ENCODE measurements at regions not wholly inside any gene's neighbourhood (a gene's known extent, or its start where the extent isn't known, plus 50 kb on each side); places are given as distances from the start of the nearest gene placed in this dataset.

DNA sequence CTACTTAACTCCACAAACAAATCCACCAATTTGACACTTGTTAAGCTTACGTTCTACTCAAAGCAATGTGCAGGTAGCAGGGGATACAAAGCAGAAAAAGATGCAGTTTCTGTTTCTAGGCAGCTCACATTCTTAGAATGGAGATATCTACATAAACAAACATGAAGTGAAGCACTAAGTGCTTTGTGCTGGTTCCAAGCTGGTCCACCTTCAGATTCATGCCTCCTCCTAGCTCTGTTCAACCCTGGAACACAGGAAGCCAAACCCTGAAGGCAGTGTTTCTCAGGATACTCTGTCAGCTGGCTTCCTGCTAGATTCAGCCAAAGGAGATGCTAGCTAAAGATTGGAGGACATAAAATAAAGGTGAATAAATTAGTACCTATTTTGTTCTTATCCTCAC lies 55.3 kb upstream of the NOL4 start:
- H3K9me3 Mint-ChIP-seq = no peaks in the 10 kb centered on the region
- Histone ChIP-seq H3K27ac (ENCODE audit: low read depth, low read length) (no peak overlapping the region), H3K4me1 (ENCODE audit: control insufficient read depth, insufficient read depth, low read length) (peaks cover 2% of the 10 kb centered on the region), H3K27me3 (ENCODE audit: control insufficient read depth, insufficient read depth, low read length, poor library complexity, severe bottlenecking) (no peaks in the 10 kb centered on the region), H3K9me3 (ENCODE audit: control insufficient read depth, low read length) (no peaks in the 10 kb centered on the region), H3K9ac (ENCODE audit: extremely low read depth, low read length, poor library complexity, severe bottlenecking) (no peak overlapping the region), H3K4me3 (ENCODE audit: low read length) (no peak overlapping the region), H3K36me3 (ENCODE audit: control insufficient read depth, insufficient read depth, low read length) (no peaks in the 10 kb centered on the region)
- H3K27me3 Mint-ChIP-seq (ENCODE audit: insufficient read depth) = no peaks in the 10 kb centered on the region
- DNase-seq = no peak
- WGBS, 2 experiments (ENCODE audit: insufficient coverage in 1 of 2, insufficient read length in 1 of 2) = 86 to 100% methylated on average over 1 of the region's 1 CpG
- H3K36me3 Mint-ChIP-seq (ENCODE audit: low read depth) = no peaks in the 10 kb centered on the region
- peaks cover 5% of the 10 kb centered on the region for H3K4me1 Mint-ChIP-seq
- no peak overlapping the region for H3K27ac Mint-ChIP-seq
- no peak for TF ChIP-seq CTCF (conservative IDR thresholded peaks at IDR 0.05)
- H3K4me3 Mint-ChIP-seq = no peak overlapping the region

GRCh38 chr18:34280653-34281052 lies 55.9 kb upstream of the NOL4 start:
- Histone ChIP-seq H3K4me3 (ENCODE audit: low read length) (no peak overlapping the region), H3K27me3 (ENCODE audit: control insufficient read depth, insufficient read depth, low read length, poor library complexity, severe bottlenecking) (no peaks in the 10 kb centered on the region), H3K4me1 (ENCODE audit: control insufficient read depth, insufficient read depth, low read length) (peaks cover 2% of the 10 kb centered on the region), H3K9me3 (ENCODE audit: control insufficient read depth, low read length) (no peaks in the 10 kb centered on the region), H3K36me3 (ENCODE audit: control insufficient read depth, insufficient read depth, low read length) (no peaks in the 10 kb centered on the region), H3K9ac (ENCODE audit: extremely low read depth, low read length, poor library complexity, severe bottlenecking) (no peak overlapping the region), H3K27ac (ENCODE audit: low read depth, low read length) (no peak overlapping the region)
- H3K4me1 Mint-ChIP-seq = peaks cover 5% of the 10 kb centered on the region
- no peak for TF ChIP-seq CTCF (conservative IDR thresholded peaks at IDR 0.05)
- H3K9me3 Mint-ChIP-seq = no peaks in the 10 kb centered on the region
- H3K27me3 Mint-ChIP-seq (ENCODE audit: insufficient read depth) = no peaks in the 10 kb centered on the region
- no peaks in the 10 kb centered on the region for H3K36me3 Mint-ChIP-seq (ENCODE audit: low read depth)
- 90% methylated on average over 4 of the region's 4 CpGs; no CpG with 5 or more reads in 1 of the 2 experiments for WGBS, 2 experiments (ENCODE audit: insufficient coverage in 1 of 2, insufficient read length in 1 of 2)
- H3K4me3 Mint-ChIP-seq = no peak overlapping the region
- no peak overlapping the region for H3K27ac Mint-ChIP-seq
- no peak for DNase-seq

DNA sequence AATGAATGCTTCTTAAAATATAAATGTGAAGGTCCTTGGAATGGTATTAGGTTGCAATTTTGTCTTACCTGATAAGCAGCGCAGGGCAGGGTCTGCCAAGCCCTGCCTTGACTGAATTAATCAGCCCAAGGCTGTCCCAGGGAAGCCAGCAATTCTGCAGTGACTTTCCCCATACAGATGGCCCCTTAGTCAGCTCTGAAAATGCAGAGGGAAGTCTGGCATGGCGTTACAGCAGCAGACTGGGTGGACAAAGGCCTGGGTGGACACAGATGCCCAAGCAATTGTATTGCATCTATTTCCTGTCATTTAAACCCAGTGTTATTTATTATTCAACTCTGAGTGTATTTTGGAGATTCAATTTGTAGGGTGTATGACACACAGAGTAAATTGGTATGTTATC lies 56.6 kb upstream of the NOL4 start:
- Mint-ChIP-seq H3K27ac (no peak overlapping the region), H3K27me3 (ENCODE audit: insufficient read depth) (no peaks in the 10 kb centered on the region), H3K4me3 (no peak overlapping the region), H3K9me3 (no peaks in the 10 kb centered on the region), H3K36me3 (ENCODE audit: low read depth) (no peaks in the 10 kb centered on the region), H3K4me1 (peaks cover 5% of the 10 kb centered on the region)
- WGBS, 2 experiments (ENCODE audit: insufficient coverage in 1 of 2, insufficient read length in 1 of 2) = 83 to 94% methylated on average over 1 to 2 of the region's 2 CpGs
- H3K36me3 ChIP-seq (ENCODE audit: control insufficient read depth, insufficient read depth, low read length) = no peaks in the 10 kb centered on the region
- H3K9me3 ChIP-seq (ENCODE audit: control insufficient read depth, low read length) = no peaks in the 10 kb centered on the region
- H3K4me3 ChIP-seq (ENCODE audit: low read length) = no peak overlapping the region
- no peak for DNase-seq
- H3K27me3 ChIP-seq (ENCODE audit: control insufficient read depth, insufficient read depth, low read length, poor library complexity, severe bottlenecking) = no peaks in the 10 kb centered on the region
- no peak overlapping the region for H3K9ac ChIP-seq (ENCODE audit: extremely low read depth, low read length, poor library complexity, severe bottlenecking)
- H3K27ac ChIP-seq (ENCODE audit: low read depth, low read length) = peak overlapping the region; percentile 56
- no peak for TF ChIP-seq CTCF (conservative IDR thresholded peaks at IDR 0.05)
- H3K4me1 ChIP-seq (ENCODE audit: control insufficient read depth, insufficient read depth, low read length) = peaks cover 2% of the 10 kb centered on the region
